ENCODE measurements at regions not wholly inside any gene's neighbourhood (a gene's known extent, or its start where the extent isn't known, plus 50 kb on each side); places are given as distances from the start of the nearest gene placed in this dataset.

- DNase-seq: no peak
- H3K27me3 Mint-ChIP-seq (ENCODE audit: unreplicated experiment): peaks cover 23% of the 10 kb centered on the region
- TF ChIP-seq, protein P1, sequence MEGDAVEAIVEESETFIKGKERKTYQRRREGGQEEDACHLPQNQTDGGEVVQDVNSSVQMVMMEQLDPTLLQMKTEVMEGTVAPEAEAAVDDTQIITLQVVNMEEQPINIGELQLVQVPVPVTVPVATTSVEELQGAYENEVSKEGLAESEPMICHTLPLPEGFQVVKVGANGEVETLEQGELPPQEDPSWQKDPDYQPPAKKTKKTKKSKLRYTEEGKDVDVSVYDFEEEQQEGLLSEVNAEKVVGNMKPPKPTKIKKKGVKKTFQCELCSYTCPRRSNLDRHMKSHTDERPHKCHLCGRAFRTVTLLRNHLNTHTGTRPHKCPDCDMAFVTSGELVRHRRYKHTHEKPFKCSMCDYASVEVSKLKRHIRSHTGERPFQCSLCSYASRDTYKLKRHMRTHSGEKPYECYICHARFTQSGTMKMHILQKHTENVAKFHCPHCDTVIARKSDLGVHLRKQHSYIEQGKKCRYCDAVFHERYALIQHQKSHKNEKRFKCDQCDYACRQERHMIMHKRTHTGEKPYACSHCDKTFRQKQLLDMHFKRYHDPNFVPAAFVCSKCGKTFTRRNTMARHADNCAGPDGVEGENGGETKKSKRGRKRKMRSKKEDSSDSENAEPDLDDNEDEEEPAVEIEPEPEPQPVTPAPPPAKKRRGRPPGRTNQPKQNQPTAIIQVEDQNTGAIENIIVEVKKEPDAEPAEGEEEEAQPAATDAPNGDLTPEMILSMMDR (IDR thresholded peaks at IDR 0.05; ENCODE audit: unreplicated experiment): no peak
- no peaks in the 10 kb centered on the region for H3K9me3 Mint-ChIP-seq (ENCODE audit: low read depth, unreplicated experiment)
- no peak overlapping the region for H3K4me3 Mint-ChIP-seq (ENCODE audit: low read depth, unreplicated experiment)
- no peaks in the 10 kb centered on the region for H3K36me3 Mint-ChIP-seq (ENCODE audit: insufficient read depth, unreplicated experiment)
- CTCF ChIA-PET: no interaction called here
- H3K27ac Mint-ChIP-seq (ENCODE audit: unreplicated experiment): no peak overlapping the region
- intact Hi-C loops (cut with micrococcal nuclease; ENCODE audit: unreplicated experiment): no loop called here
- no TSS peak for BruUV-seq (replicated peaks)
- H3K4me1 Mint-ChIP-seq (ENCODE audit: low read depth, unreplicated experiment): peaks cover 13% of the 10 kb centered on the region
Measured at GRCh38 chr4:138879757-138880156, 135.8 kb upstream of the NOCT start.

DNA sequence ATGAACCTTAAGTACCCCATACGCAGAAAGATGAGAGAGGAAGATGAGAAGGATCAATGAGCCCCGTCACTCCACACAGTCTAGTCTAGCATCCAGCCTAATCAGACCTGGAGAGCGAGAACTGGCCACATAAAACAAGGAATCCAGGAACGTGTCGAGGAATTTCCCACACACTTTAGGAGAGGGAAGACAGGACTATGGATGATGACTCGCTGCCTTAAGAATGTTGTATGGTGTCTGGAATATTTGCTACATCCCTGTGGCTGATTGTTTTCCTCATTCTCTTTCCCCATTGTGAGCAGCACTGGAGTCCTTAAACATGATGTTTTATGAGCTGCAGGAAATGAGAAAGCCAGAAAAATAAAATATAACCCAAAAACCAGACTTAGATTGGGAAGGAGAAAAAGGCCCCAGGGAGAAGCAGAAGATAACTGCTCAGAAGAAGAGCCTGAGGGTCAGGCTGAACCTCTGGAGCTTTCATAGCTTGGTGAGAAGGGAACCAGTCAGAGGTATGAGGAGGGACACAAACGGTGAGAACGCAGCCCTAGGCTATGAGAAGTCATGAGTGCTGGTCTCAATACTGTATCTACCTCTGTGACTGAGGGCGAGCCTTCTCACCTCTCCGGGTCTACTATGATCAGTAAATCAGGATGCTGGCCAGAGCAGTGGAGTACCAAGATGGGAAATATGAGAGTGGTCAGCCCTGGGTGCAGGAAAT, 139.5 kb upstream of the NOCT start:
- CTCF ChIA-PET: no interaction called here
- TF ChIP-seq, protein P1 (IDR thresholded peaks at IDR 0.05; ENCODE audit: unreplicated experiment): no peak
- Mint-ChIP-seq H3K27ac (ENCODE audit: unreplicated experiment) (no peak overlapping the region), H3K36me3 (ENCODE audit: insufficient read depth, unreplicated experiment) (no peaks in the 10 kb centered on the region), H3K4me3 (ENCODE audit: low read depth, unreplicated experiment) (no peak overlapping the region), H3K27me3 (ENCODE audit: unreplicated experiment) (peaks cover 13% of the 10 kb centered on the region), H3K9me3 (ENCODE audit: low read depth, unreplicated experiment) (no peaks in the 10 kb centered on the region), H3K4me1 (ENCODE audit: low read depth, unreplicated experiment) (peaks cover 13% of the 10 kb centered on the region)
- intact Hi-C loops (cut with micrococcal nuclease; ENCODE audit: unreplicated experiment): no loop called here
- no TSS peak for BruUV-seq (replicated peaks)
- DNase-seq: no peak

- no peak overlapping the region for H3K4me3 Mint-ChIP-seq (ENCODE audit: low read depth, unreplicated experiment)
- peaks cover 13% of the 10 kb centered on the region for H3K4me1 Mint-ChIP-seq (ENCODE audit: low read depth, unreplicated experiment)
- CTCF ChIA-PET: interaction anchor here (0.9 to 1.5 kb wide), 10 partner anchors 20 to 1747 kb away, joined by 3 to 14 read pairs (median 4); no protein-coding TSS in a partner anchor
- DNase-seq: no peak
- H3K36me3 Mint-ChIP-seq (ENCODE audit: insufficient read depth, unreplicated experiment): no peaks in the 10 kb centered on the region
- H3K27me3 Mint-ChIP-seq (ENCODE audit: unreplicated experiment): peaks cover 13% of the 10 kb centered on the region
- TF ChIP-seq, protein P1 (IDR thresholded peaks at IDR 0.05; ENCODE audit: unreplicated experiment): no peak
- intact Hi-C loops (cut with micrococcal nuclease; ENCODE audit: unreplicated experiment): loop anchor here (2.0 to 5.0 kb wide), 3 partner anchors 46 to 293 kb away; no protein-coding TSS in a partner anchor
- no TSS peak for BruUV-seq (replicated peaks)
- no peaks in the 10 kb centered on the region for H3K9me3 Mint-ChIP-seq (ENCODE audit: low read depth, unreplicated experiment)
- H3K27ac Mint-ChIP-seq (ENCODE audit: unreplicated experiment): no peak overlapping the region
Measured at GRCh38 chr4:138871555-138871875, 144.1 kb upstream of the NOCT start.

DNA sequence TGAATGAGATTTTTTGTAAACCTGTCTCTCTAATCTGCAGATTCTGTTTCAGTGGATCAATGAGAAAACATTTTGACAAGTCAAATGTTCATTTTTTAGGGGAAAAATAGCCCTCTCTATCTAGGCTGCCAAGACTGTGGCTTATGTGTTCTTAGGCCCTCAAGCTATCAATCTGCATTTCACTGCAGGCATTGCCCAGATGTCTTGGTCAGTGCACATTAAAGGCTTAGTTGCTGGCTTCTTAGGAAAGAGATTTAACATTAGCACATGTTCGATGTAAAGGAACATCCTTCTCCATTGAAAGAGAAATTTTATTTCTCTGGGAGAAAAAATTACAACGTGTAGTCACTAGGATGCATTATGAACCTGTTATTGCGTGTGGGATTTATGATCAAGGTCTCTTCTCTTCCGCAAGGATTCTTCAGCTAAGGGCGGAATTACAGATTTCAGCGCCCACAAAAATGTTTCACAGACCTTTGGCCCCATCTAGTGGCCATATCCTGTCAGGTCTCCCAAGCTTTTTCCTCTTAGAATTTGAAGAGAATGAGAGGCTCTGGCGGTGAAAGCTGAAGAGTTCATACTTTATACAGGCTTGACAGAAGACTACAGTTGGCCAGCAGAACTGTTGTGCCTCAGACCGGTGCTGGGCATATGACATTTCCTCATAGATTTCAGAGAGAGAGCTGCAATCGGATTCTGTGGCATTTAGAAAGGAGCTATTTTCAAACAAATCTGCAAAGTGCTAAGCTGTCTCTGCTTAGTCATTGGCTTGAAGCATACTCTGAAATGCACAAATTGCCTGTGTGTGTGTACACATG, 144.6 kb upstream of the NOCT start:
- TF ChIP-seq, protein P1 (IDR thresholded peaks at IDR 0.05; ENCODE audit: unreplicated experiment): peak; percentile 49
- no peak overlapping the region for H3K4me3 Mint-ChIP-seq (ENCODE audit: low read depth, unreplicated experiment)
- peaks cover 13% of the 10 kb centered on the region for H3K27me3 Mint-ChIP-seq (ENCODE audit: unreplicated experiment)
- DNase-seq: peak; percentile 63
- no peak overlapping the region for H3K27ac Mint-ChIP-seq (ENCODE audit: unreplicated experiment)
- CTCF ChIA-PET: interaction anchor here (0.7 to 1.5 kb wide), 11 partner anchors 19 to 1747 kb away, joined by 3 to 14 read pairs (median 4); no protein-coding TSS in a partner anchor
- peaks cover 7% of the 10 kb centered on the region for H3K4me1 Mint-ChIP-seq (ENCODE audit: low read depth, unreplicated experiment)
- intact Hi-C loops (cut with micrococcal nuclease; ENCODE audit: unreplicated experiment): loop anchor here (2.0 to 5.0 kb wide), 3 partner anchors 46 to 292 kb away; no protein-coding TSS in a partner anchor
- BruUV-seq (replicated peaks): no TSS peak
- no peaks in the 10 kb centered on the region for H3K36me3 Mint-ChIP-seq (ENCODE audit: insufficient read depth, unreplicated experiment)
- H3K9me3 Mint-ChIP-seq (ENCODE audit: low read depth, unreplicated experiment): no peaks in the 10 kb centered on the region

Data from Calu3 (cell line).